GM12878 (cell line): ENCODE measurements at regions not wholly inside any gene's neighbourhood (a gene's known extent, or its start where the extent isn't known, plus 50 kb on each side); places are given as distances from the start of the nearest gene placed in this dataset.

Experiments used
- ATAC-seq: fragments of 200-7000 bp; cut with Tn5 transposase; 3 replicates; pipeline ENCODE4 v1.9.1; 2020; ENCODE audit warnings: mild to moderate bottlenecking, moderate library complexity
- BruUV-seq: library from RNA; stranded (reverse); fragments of 400-500 nt; replicated peaks from 2 replicates; lab custom pipeline; 2021; lab: Mats Ljungman, UMichigan
- CTCF ChIA-PET: fragments of 300-600 bp; sonication (Branson Sonifier 250); formaldehyde crosslinking; extraction: SDS; loops from one replicate; lab custom pipeline; 2021; ENCODE audit warnings: inconsistent platforms; lab: Yijun Ruan, JAX
- POLR2A ChIA-PET: fragments of 350-600 bp; formaldehyde crosslinking; extraction: SDS; loops from one replicate; lab custom pipeline; 2021; ENCODE audit warnings: inconsistent platforms; lab: Charles Lee
- RAD21 ChIA-PET: fragments of 300-600 bp; sonication (Branson Sonifier 250); formaldehyde crosslinking; loops from one replicate; lab custom pipeline; 2023; ENCODE audit warnings: antibody characterized with exemption; ENCODE audit not compliant: unreplicated experiment; lab: Charles Lee
- SMC1A ChIA-PET: fragments of 300-600 bp; sonication (Branson Sonifier 250); formaldehyde crosslinking; loops from one replicate; lab custom pipeline; 2023; ENCODE audit not compliant: unreplicated experiment, uncharacterized antibody; lab: Charles Lee
- DNase-seq: peaks from one replicate; pipeline ENCODE4 v3.0.0-alpha.2; 2011; ENCODE audit warnings: low read depth, low spot score
- FAIRE-seq: peaks from 3 replicates; lab custom pipeline; 2011; peaks lifted over from hg19 to GRCh38; lab: Jason Lieb, UNC
- H2AFZ ChIP-seq: 2 replicates; pipeline ENCODE4 v1.6.0; 2011; ENCODE audit warnings: low read depth, low read length, control low read depth; ENCODE audit not compliant: control insufficient read depth
- H3K27ac ChIP-seq: 2 replicates; pipeline ENCODE4 v1.5.1; 2011; ENCODE audit warnings: control low read depth; ENCODE audit not compliant: control insufficient read depth, insufficient read depth
- H3K27me3 ChIP-seq, 2 experiments: replicated peaks in 1 of 2; 2 replicates each; pipeline versions ENCODE4 v1.6.0 to v1.6.1; 2011; ENCODE audit warnings: low read length in 1 of 2; ENCODE audit not compliant: control insufficient read depth in 2 of 2, insufficient read depth in 2 of 2
- H3K36me3 ChIP-seq, 2 experiments: 2 replicates each; pipeline ENCODE4 v1.5.1; 2011; ENCODE audit warnings: low read length in 1 of 2; ENCODE audit not compliant: control insufficient read depth in 2 of 2, insufficient read depth in 2 of 2
- H3K4me1 ChIP-seq: 2 replicates; pipeline ENCODE4 v1.6.1; 2011; ENCODE audit warnings: mild to moderate bottlenecking, low read length, moderate library complexity, mixed read lengths; ENCODE audit not compliant: control insufficient read depth, insufficient read depth
- H3K4me2 ChIP-seq: 2 replicates; pipeline ENCODE4 v1.6.0; 2011; ENCODE audit warnings: control low read depth; ENCODE audit not compliant: control insufficient read depth, insufficient read depth
- H3K4me3 ChIP-seq: fragments of 200-600 bp; sonication (generic); 2 replicates; pipeline ENCODE4 v1.5.1; 2016
- H3K79me2 ChIP-seq: 2 replicates; pipeline ENCODE4 v1.6.0; 2011; ENCODE audit warnings: low read length; ENCODE audit not compliant: control insufficient read depth, insufficient read depth
- H3K9ac ChIP-seq: 2 replicates; pipeline ENCODE4 v1.8.0; 2011; ENCODE audit warnings: low read length, control low read depth, mixed read lengths; ENCODE audit not compliant: control insufficient read depth, insufficient read depth
- H3K9me3 ChIP-seq: replicated peaks from 3 replicates; pipeline ENCODE4 v1.5.1; 2011; ENCODE audit warnings: mild to moderate bottlenecking, low read length; ENCODE audit not compliant: control insufficient read depth, insufficient read depth
- H4K20me1 ChIP-seq: 2 replicates; pipeline ENCODE4 v1.6.0; 2011; ENCODE audit not compliant: control insufficient read depth, insufficient read depth
- BHLHE40 ChIP-seq, 2 experiments: fragments of 450-650 bp in 1 of 2; IDR thresholded peaks; 2 replicates each; pipeline ENCODE4 v1.6.1; 2011 to 2017; ENCODE audit warnings: low read depth in 2 of 2, borderline replicate concordance in 1 of 2, improper control_type of control experiment in 1 of 2, low read length in 1 of 2, mild to moderate bottlenecking in 1 of 2
- CHD1 ChIP-seq: IDR thresholded peaks from 2 replicates; pipeline ENCODE4 v1.6.1; 2012; ENCODE audit warnings: low read depth, low read length, improper control_type of control experiment
- ETV6 ChIP-seq, 2 experiments: fragments of 450-650 bp in 1 of 2; IDR thresholded peaks in 1 of 2; conservative IDR thresholded peaks in 1 of 2; 2 replicates each; pipeline ENCODE4 v1.6.1; 2014; ENCODE audit warnings: antibody characterized with exemption in 1 of 2, borderline replicate concordance in 1 of 2, low read depth in 1 of 2, mild to moderate bottlenecking in 1 of 2, moderate library complexity in 1 of 2
- EZH2 ChIP-seq: IDR thresholded peaks from 2 replicates; pipeline ENCODE4 v1.6.1; 2012; ENCODE audit warnings: low read depth, mild to moderate bottlenecking, control low read depth, inconsistent platforms, low read length, borderline replicate concordance; ENCODE audit not compliant: control insufficient read depth
- MEF2B ChIP-seq: fragments of 450-650 bp; IDR thresholded peaks from 2 replicates; pipeline ENCODE4 v1.6.1; 2018; ENCODE audit warnings: mild to moderate bottlenecking, moderate library complexity; ENCODE audit not compliant: partially characterized antibody, poor library complexity, severe bottlenecking
- MXI1 ChIP-seq: fragments of 150-350 bp; IDR thresholded peaks from 2 replicates; pipeline ENCODE4 v1.6.1; 2011; ENCODE audit warnings: low read depth, mild to moderate bottlenecking, inconsistent platforms, low read length, improper control_type of control experiment
- NBN ChIP-seq: fragments of 450-650 bp; IDR thresholded peaks from 2 replicates; pipeline ENCODE4 v1.6.1; 2016
- NFYA ChIP-seq: IDR thresholded peaks from 2 replicates; pipeline ENCODE4 v1.6.1; 2011; ENCODE audit warnings: low read depth, mild to moderate bottlenecking, low read length, improper control_type of control experiment, borderline replicate concordance
- NR2C1 ChIP-seq: fragments of 450-650 bp; IDR thresholded peaks from 2 replicates; pipeline ENCODE4 v1.6.1; 2017; ENCODE audit warnings: antibody characterized with exemption, mild to moderate bottlenecking, moderate library complexity
- PAX5 ChIP-seq: IDR thresholded peaks from 2 replicates; pipeline ENCODE4 v1.6.1; 2011; ENCODE audit warnings: low read depth, low read length, borderline replicate concordance
- SMAD1 ChIP-seq: fragments of 450-650 bp; IDR thresholded peaks from 2 replicates; pipeline ENCODE4 v1.6.1; 2018; ENCODE audit warnings: mild to moderate bottlenecking, low read depth; ENCODE audit not compliant: partially characterized antibody
- SMC3 ChIP-seq: IDR thresholded peaks from 2 replicates; pipeline ENCODE4 v1.6.1; 2011; ENCODE audit warnings: low read length, improper control_type of control experiment, borderline replicate concordance
- ZZZ3 ChIP-seq: IDR thresholded peaks from 2 replicates; pipeline ENCODE4 v1.6.1; 2011; ENCODE audit warnings: low read depth; ENCODE audit not compliant: control insufficient read depth, insufficient read length
- WGBS: methylation state at CpG from one replicate; pipeline ENCODE4 v1.1.6; 2016; ENCODE audit warnings: low lambda C conversion rate; ENCODE audit not compliant: insufficient replicate concordance, insufficient coverage; ENCODE audit errors: missing lambda C conversion rate; 5-methylcytosine and 5-hydroxymethylcytosine counted together
- in situ Hi-C: fragments of 300-500 bp; cut with MboI; formaldehyde crosslinking; loops from 9 replicates; pipeline ENCODE4 v1.14.3; 2018; ENCODE audit warnings: mixed read lengths
- intact Hi-C: fragments of 100-400 bp; cut with micrococcal nuclease; formaldehyde crosslinking; loops from one replicate; pipeline ENCODE4 v1.14.2; 2022; ENCODE audit not compliant: unreplicated experiment

DNA sequence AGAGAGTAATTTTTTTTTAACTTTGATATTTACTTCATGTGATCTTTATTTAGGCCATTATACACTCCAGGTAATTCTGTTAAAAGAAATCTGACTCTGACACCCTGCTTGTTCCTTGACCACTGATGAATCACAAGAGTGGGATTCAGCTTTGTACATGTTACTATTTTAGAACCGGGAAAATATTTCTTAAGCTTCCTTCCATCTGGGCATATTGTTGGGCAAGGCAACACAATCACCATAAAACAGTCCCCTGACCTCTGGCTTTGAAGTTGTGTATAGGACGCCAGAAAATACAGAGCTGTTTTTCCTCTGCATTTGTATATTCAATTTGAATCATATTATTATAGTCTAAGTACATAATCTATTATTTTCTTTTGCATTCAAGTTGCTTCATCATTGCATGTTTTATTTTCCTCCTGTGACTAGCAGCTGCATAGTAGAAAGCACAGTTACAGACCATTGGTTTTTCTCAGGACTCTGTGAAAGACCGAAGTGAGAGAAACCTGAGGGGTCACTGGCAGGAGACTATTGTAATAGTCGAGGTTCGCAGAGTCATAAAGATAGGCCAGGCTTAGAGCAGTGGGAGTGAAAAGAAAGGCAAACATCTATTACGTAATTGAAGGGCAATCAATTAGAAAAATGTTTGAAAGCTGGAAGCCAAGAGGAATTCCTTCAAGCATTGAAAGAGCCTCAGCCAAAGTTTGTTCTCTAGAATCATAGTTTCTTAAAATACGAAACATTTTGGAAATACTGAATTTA lies 51.8 kb upstream of the SLC36A4 start:
- SMC1A ChIA-PET = interaction anchor here (1.3 to 1.7 kb wide), 3 partner anchors 15 to 297 kb away, joined by 4 to 6 read pairs (median 6); no protein-coding TSS in a partner anchor
- RAD21 ChIA-PET = interaction anchor here (0.9 to 1.5 kb wide), 2 partner anchors 293 to 308 kb away, joined by 3 to 4 read pairs; no protein-coding TSS in a partner anchor
- FAIRE-seq (no peak), DNase-seq (no peak), ATAC-seq (no peak)
- Histone ChIP-seq H3K27ac (no peak overlapping the region), H4K20me1 (no peaks in the 10 kb centered on the region), H3K9ac (no peak overlapping the region), H3K27me3 (no peaks in the 10 kb centered on the region; a peak in 1 of 4 replicates), H3K4me2 (no peak overlapping the region), H2AFZ (no peak overlapping the region), H3K4me1 (no peaks in the 10 kb centered on the region), H3K79me2 (no peaks in the 10 kb centered on the region), H3K4me3 (no peak overlapping the region), H3K9me3 (no peaks in the 10 kb centered on the region), H3K36me3 (no peaks in the 10 kb centered on the region)
- TF ChIP-seq MEF2B (no peak), MXI1 (no peak), CHD1 (no peak), ETV6 (conservative IDR thresholded peaks at IDR 0.05 in 1 of 2, IDR thresholded peaks at IDR 0.05 in 1 of 2; ENCODE audit: borderline replicate concordance in 1 of 2, low read depth in 1 of 2) (no peak), ZZZ3 (no peak), SMAD1 (no peak), BHLHE40 (IDR thresholded peaks at IDR 0.05; ENCODE audit: borderline replicate concordance in 1 of 2, low read depth in 2 of 2, low read length in 1 of 2) (no peak), NR2C1 (no peak), NBN (no peak), PAX5 (no peak), EZH2 (no peak), SMC3 (no peak), NFYA (no peak)
- 20% methylated on average over 7 of the region's 7 CpGs for WGBS
- POLR2A ChIA-PET = no interaction called here
- CTCF ChIA-PET = interaction anchor here (0.6 to 1.9 kb wide), 7 partner anchors 10 to 430 kb away, joined by 3 to 10 read pairs (median 4); no protein-coding TSS in a partner anchor
- in situ Hi-C loops (no loop called here), intact Hi-C loops (no loop called here)
- no TSS peak for BruUV-seq
